Mesothelial cell of epicardium (in vitro differentiated cells): ENCODE measurements at regions not wholly inside any gene's neighbourhood (a gene's known extent, or its start where the extent isn't known, plus 50 kb on each side); places are given as distances from the start of the nearest gene placed in this dataset.

ENCODE experiments used
- DNase-seq, 2 experiments: peaks; one replicate each; pipeline ENCODE4 v3.0.0; 2021; ENCODE audit warnings: low spot score in 2 of 2; ENCODE audit not compliant: unreplicated experiment in 2 of 2
- H3K27ac Mint-ChIP-seq: 2 replicates; pipeline ENCODE4 v1.8.0; 2021; ENCODE audit warnings: mixed read lengths
- H3K27me3 Mint-ChIP-seq: 2 replicates; pipeline ENCODE4 v1.8.0; 2021; ENCODE audit warnings: low read depth, mixed read lengths
- H3K36me3 Mint-ChIP-seq: 2 replicates; pipeline ENCODE4 v1.8.0; 2021; ENCODE audit warnings: mixed read lengths
- H3K4me1 Mint-ChIP-seq: 2 replicates; pipeline ENCODE4 v1.8.0; 2021; ENCODE audit warnings: mixed read lengths
- H3K4me3 Mint-ChIP-seq: 2 replicates; pipeline ENCODE4 v1.8.0; 2021; ENCODE audit warnings: mild to moderate bottlenecking, moderate library complexity, mixed read lengths
- H3K9me3 Mint-ChIP-seq: 2 replicates; pipeline ENCODE4 v1.8.0; 2021; ENCODE audit warnings: mixed read lengths
- CTCF ChIP-seq: fragments of 200-600 bp; sonication (generic); IDR thresholded peaks from one replicate; pipeline ENCODE4 v1.5.0; 2021; ENCODE audit warnings: antibody characterized with exemption; ENCODE audit not compliant: unreplicated experiment

- DNase-seq, result no peak
- Mint-ChIP-seq H3K36me3 (no peaks in the 10 kb centered on the region), H3K27me3 (no peaks in the 10 kb centered on the region), H3K4me1 (no peaks in the 10 kb centered on the region), H3K4me3 (no peak overlapping the region), H3K27ac (no peak overlapping the region), H3K9me3 (peaks cover 5% of the 10 kb centered on the region)
- TF ChIP-seq CTCF, result no peak
Observed at GRCh38 chr4:171025343-171025742, 787.9 kb upstream of the GALNTL6 start.

- H3K4me1 Mint-ChIP-seq, result no peaks in the 10 kb centered on the region
- H3K4me3 Mint-ChIP-seq, result no peak overlapping the region
- no peak for TF ChIP-seq CTCF
- peaks cover 5% of the 10 kb centered on the region for H3K9me3 Mint-ChIP-seq
- no peak for DNase-seq
- H3K36me3 Mint-ChIP-seq, result no peaks in the 10 kb centered on the region
- H3K27me3 Mint-ChIP-seq, result no peaks in the 10 kb centered on the region
- no peak overlapping the region for H3K27ac Mint-ChIP-seq
Observed at GRCh38 chr4:171024720-171025303, 788.4 kb upstream of the GALNTL6 start.

- no peak overlapping the region for H3K27ac Mint-ChIP-seq
- DNase-seq, result no peak
- no peak overlapping the region for H3K4me3 Mint-ChIP-seq
- H3K4me1 Mint-ChIP-seq, result no peaks in the 10 kb centered on the region
- no peaks in the 10 kb centered on the region for H3K9me3 Mint-ChIP-seq
- no peaks in the 10 kb centered on the region for H3K36me3 Mint-ChIP-seq
- TF ChIP-seq CTCF, result no peak
- no peaks in the 10 kb centered on the region for H3K27me3 Mint-ChIP-seq
Observed at GRCh38 chr4:171022824-171023230, 790.4 kb upstream of the GALNTL6 start.

- Mint-ChIP-seq H3K27me3 (no peaks in the 10 kb centered on the region), H3K4me3 (no peak overlapping the region), H3K4me1 (no peaks in the 10 kb centered on the region), H3K27ac (no peak overlapping the region), H3K9me3 (no peaks in the 10 kb centered on the region), H3K36me3 (no peaks in the 10 kb centered on the region)
- no peak for DNase-seq
- TF ChIP-seq CTCF, result no peak
Observed at GRCh38 chr4:171017593-171017992, 795.6 kb upstream of the GALNTL6 start.

- Mint-ChIP-seq H3K9me3 (peaks cover 3% of the 10 kb centered on the region), H3K36me3 (no peaks in the 10 kb centered on the region), H3K27me3 (no peaks in the 10 kb centered on the region), H3K27ac (no peak overlapping the region), H3K4me3 (no peak overlapping the region), H3K4me1 (no peaks in the 10 kb centered on the region)
- no peak for DNase-seq
- TF ChIP-seq CTCF, result no peak
Observed at GRCh38 chr4:171016145-171016544, 797.1 kb upstream of the GALNTL6 start.

- H3K27ac Mint-ChIP-seq, result no peak overlapping the region
- H3K4me3 Mint-ChIP-seq, result no peak overlapping the region
- no peak for DNase-seq
- H3K4me1 Mint-ChIP-seq, result no peaks in the 10 kb centered on the region
- no peak for TF ChIP-seq CTCF
- H3K27me3 Mint-ChIP-seq, result no peaks in the 10 kb centered on the region
- no peaks in the 10 kb centered on the region for H3K36me3 Mint-ChIP-seq
- peaks cover 7% of the 10 kb centered on the region for H3K9me3 Mint-ChIP-seq
Observed at GRCh38 chr4:171015441-171015840, 797.8 kb upstream of the GALNTL6 start.
